ENCODE measurements at regions not wholly inside any gene's neighbourhood (a gene's known extent, or its start where the extent isn't known, plus 50 kb on each side); places are given as distances from the start of the nearest gene placed in this dataset.

DNA sequence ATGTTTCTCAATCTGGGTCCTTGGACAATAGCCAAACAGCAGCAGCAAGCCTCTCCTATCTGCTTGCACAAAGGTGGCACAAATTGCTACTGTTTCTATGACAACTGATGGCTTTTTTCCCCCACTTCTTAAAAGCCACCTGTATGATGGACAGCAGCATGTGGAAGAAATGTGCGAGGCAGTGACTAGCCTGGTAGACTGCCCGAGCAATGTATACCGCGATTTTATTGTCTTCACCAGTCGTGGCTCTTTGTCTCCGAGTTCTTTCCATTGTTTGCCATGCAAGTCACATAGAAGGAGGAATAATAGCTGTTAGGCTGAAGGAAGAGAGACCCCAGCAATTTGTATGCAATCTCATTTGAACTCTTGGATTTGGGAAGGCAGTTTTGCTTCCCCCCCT, 79.4 kb downstream of the S1PR1 start:
- TF ChIP-seq, protein P1, sequence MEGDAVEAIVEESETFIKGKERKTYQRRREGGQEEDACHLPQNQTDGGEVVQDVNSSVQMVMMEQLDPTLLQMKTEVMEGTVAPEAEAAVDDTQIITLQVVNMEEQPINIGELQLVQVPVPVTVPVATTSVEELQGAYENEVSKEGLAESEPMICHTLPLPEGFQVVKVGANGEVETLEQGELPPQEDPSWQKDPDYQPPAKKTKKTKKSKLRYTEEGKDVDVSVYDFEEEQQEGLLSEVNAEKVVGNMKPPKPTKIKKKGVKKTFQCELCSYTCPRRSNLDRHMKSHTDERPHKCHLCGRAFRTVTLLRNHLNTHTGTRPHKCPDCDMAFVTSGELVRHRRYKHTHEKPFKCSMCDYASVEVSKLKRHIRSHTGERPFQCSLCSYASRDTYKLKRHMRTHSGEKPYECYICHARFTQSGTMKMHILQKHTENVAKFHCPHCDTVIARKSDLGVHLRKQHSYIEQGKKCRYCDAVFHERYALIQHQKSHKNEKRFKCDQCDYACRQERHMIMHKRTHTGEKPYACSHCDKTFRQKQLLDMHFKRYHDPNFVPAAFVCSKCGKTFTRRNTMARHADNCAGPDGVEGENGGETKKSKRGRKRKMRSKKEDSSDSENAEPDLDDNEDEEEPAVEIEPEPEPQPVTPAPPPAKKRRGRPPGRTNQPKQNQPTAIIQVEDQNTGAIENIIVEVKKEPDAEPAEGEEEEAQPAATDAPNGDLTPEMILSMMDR (IDR thresholded peaks at IDR 0.05) = no peak
- TF ChIP-seq POLR2A (IDR thresholded peaks at IDR 0.05) = no peak

Data from lower leg skin (tissue), 3 donors.